GM11168 (cell line): ENCODE measurements at regions not wholly inside any gene's neighbourhood (a gene's known extent, or its start where the extent isn't known, plus 50 kb on each side); places are given as distances from the start of the nearest gene placed in this dataset.

Experiments used
- in situ Hi-C: fragments of 300-500 bp; cut with MboI; formaldehyde crosslinking; loops from one replicate; pipeline ENCODE4 v1.12.0; 2022; ENCODE audit warnings: low sequenced_read_pairs; ENCODE audit not compliant: unreplicated experiment

GRCh38 chr1:56240400-56240799, 339.0 kb downstream of the PLPP3 start:
- in situ Hi-C loops: no loop called here

GRCh38 chr1:56237491-56238064, 341.8 kb downstream of the PLPP3 start:
- in situ Hi-C loops: no loop called here

- in situ Hi-C loops: no loop called here
Measured at GRCh38 chr1:56236688-56237087, 342.7 kb downstream of the PLPP3 start.

- in situ Hi-C loops: no loop called here
Measured at GRCh38 chr1:56235909-56236510, 343.4 kb downstream of the PLPP3 start.

GRCh38 chr1:56229186-56229585, 350.2 kb downstream of the PLPP3 start:
- in situ Hi-C loops: no loop called here

- in situ Hi-C loops: no loop called here
Measured at GRCh38 chr1:56227886-56228285, 351.5 kb downstream of the PLPP3 start.

- in situ Hi-C loops: no loop called here
Measured at GRCh38 chr1:56227401-56227800, 352.0 kb downstream of the PLPP3 start.

GRCh38 chr1:56225964-56226815, 353.2 kb downstream of the PLPP3 start:
- in situ Hi-C loops: no loop called here

GRCh38 chr1:56223968-56224367, 355.4 kb downstream of the PLPP3 start:
- in situ Hi-C loops: no loop called here

- in situ Hi-C loops: no loop called here
Measured at GRCh38 chr1:56222914-56223540, 356.3 kb downstream of the PLPP3 start.

GRCh38 chr1:56220021-56220420, 359.3 kb downstream of the PLPP3 start:
- in situ Hi-C loops: no loop called here

- in situ Hi-C loops: no loop called here
Measured at GRCh38 chr1:56218023-56218422, 361.3 kb downstream of the PLPP3 start.

GRCh38 chr1:56216218-56216617, 363.1 kb downstream of the PLPP3 start:
- in situ Hi-C loops: no loop called here

- in situ Hi-C loops: no loop called here
Measured at GRCh38 chr1:56215771-56216170, 363.6 kb downstream of the PLPP3 start.

GRCh38 chr1:56215086-56215485, 364.3 kb downstream of the PLPP3 start:
- in situ Hi-C loops: no loop called here

GRCh38 chr1:56213068-56213467, 366.3 kb downstream of the PLPP3 start:
- in situ Hi-C loops: no loop called here

- in situ Hi-C loops: no loop called here
Measured at GRCh38 chr1:56212143-56212542, 367.2 kb downstream of the PLPP3 start.

GRCh38 chr1:56206391-56206790, 373.0 kb downstream of the PLPP3 start:
- in situ Hi-C loops: no loop called here

GRCh38 chr1:56204206-56204605, 375.2 kb downstream of the PLPP3 start:
- in situ Hi-C loops: no loop called here

GRCh38 chr1:56202796-56203492, 376.4 kb downstream of the PLPP3 start:
- in situ Hi-C loops: no loop called here
